ENCODE measurements at regions not wholly inside any gene's neighbourhood (a gene's known extent, or its start where the extent isn't known, plus 50 kb on each side); places are given as distances from the start of the nearest gene placed in this dataset.

DNA sequence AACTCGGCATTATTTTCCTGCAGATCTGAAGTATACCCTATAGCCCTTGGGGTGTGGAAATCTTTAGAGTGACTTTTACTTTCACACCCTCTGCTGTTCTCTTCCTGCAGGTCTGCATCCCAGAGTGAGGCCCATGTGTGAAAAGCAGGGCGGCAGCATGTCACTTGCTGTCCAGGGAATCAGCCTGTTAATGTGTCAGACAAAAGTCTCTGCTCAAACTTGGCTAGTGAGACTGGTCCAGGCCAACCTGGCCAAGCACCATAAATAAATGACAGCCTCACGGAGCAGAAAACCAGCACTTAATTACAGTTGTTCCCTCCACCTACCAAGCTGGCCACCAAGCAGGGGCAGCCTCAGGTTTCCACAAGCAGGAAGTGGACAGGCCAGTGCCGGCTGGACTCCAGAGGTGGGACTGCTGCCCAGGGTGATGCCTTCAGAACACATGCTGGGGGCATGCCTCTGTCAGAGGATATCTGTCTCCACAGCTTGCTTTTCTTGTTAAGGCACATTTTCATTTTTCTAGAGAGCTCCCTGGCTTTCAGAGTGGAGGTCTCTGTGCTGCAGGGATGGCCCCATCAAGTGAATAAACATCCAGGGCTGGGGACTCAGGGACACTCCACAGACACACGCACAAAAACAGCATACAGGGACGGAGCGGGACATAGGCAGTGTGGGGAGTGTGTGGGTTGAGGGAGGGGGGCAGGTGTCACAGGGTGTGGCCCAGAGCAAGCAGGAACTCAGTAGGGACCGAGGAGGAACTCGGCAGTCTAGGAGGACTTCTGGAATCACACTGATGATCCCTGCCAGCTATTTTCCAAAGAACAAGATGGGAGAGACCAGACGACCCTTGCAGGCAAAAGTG, 243.8 kb upstream of the IRX1 start:
- TF ChIP-seq, protein P1, sequence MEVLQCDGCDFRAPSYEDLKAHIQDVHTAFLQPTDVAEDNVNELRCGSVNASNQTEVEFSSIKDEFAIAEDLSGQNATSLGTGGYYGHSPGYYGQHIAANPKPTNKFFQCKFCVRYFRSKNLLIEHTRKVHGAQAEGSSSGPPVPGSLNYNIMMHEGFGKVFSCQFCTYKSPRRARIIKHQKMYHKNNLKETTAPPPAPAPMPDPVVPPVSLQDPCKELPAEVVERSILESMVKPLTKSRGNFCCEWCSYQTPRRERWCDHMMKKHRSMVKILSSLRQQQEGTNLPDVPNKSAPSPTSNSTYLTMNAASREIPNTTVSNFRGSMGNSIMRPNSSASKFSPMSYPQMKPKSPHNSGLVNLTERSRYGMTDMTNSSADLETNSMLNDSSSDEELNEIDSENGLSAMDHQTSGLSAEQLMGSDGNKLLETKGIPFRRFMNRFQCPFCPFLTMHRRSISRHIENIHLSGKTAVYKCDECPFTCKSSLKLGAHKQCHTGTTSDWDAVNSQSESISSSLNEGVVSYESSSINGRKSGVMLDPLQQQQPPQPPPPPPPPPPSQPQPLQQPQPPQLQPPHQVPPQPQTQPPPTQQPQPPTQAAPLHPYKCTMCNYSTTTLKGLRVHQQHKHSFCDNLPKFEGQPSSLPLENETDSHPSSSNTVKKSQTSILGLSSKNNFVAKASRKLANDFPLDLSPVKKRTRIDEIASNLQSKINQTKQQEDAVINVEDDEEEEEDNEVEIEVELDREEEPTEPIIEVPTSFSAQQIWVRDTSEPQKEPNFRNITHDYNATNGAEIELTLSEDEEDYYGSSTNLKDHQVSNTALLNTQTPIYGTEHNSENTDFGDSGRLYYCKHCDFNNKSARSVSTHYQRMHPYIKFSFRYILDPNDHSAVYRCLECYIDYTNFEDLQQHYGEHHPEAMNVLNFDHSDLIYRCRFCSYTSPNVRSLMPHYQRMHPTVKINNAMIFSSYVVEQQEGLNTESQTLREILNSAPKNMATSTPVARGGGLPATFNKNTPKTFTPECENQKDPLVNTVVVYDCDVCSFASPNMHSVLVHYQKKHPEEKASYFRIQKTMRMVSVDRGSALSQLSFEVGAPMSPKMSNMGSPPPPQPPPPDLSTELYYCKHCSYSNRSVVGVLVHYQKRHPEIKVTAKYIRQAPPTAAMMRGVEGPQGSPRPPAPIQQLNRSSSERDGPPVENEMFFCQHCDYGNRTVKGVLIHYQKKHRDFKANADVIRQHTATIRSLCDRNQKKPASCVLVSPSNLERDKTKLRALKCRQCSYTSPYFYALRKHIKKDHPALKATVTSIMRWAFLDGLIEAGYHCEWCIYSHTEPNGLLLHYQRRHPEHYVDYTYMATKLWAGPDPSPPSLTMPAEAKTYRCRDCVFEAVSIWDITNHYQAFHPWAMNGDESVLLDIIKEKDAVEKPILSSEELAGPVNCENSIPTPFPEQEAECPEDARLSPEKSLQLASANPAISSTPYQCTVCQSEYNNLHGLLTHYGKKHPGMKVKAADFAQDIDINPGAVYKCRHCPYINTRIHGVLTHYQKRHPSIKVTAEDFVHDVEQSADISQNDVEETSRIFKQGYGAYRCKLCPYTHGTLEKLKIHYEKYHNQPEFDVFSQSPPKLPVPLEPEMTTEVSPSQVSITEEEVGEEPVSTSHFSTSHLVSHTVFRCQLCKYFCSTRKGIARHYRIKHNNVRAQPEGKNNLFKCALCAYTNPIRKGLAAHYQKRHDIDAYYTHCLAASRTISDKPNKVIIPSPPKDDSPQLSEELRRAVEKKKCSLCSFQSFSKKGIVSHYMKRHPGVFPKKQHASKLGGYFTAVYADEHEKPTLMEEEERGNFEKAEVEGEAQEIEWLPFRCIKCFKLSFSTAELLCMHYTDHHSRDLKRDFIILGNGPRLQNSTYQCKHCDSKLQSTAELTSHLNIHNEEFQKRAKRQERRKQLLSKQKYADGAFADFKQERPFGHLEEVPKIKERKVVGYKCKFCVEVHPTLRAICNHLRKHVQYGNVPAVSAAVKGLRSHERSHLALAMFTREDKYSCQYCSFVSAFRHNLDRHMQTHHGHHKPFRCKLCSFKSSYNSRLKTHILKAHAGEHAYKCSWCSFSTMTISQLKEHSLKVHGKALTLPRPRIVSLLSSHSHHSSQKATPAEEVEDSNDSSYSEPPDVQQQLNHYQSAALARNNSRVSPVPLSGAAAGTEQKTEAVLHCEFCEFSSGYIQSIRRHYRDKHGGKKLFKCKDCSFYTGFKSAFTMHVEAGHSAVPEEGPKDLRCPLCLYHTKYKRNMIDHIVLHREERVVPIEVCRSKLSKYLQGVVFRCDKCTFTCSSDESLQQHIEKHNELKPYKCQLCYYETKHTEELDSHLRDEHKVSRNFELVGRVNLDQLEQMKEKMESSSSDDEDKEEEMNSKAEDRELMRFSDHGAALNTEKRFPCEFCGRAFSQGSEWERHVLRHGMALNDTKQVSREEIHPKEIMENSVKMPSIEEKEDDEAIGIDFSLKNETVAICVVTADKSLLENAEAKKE (CRISPR knock-in tag; IDR thresholded peaks at IDR 0.05): no peak
- TF ChIP-seq CREB1 (CRISPR knock-in tag; IDR thresholded peaks at IDR 0.05; ENCODE audit: low read depth): no peak
- no peak for TF ChIP-seq ZNF331 (CRISPR knock-in tag; IDR thresholded peaks at IDR 0.05; ENCODE audit: low read depth)
- TF ChIP-seq ZNF114 (CRISPR knock-in tag; IDR thresholded peaks at IDR 0.05): no peak
- TF ChIP-seq NANOG (IDR thresholded peaks at IDR 0.05; ENCODE audit: borderline replicate concordance): no peak
- TF ChIP-seq JUNB (IDR thresholded peaks at IDR 0.05; ENCODE audit: unreplicated experiment): no peak
- Histone ChIP-seq H4K20me1 (replicated peaks; ENCODE audit: insufficient read depth) (no peaks in the 10 kb centered on the region), H3K27me3 (ENCODE audit: insufficient read depth) (no peaks in the 10 kb centered on the region), H3K36me3 (ENCODE audit: insufficient read depth) (no peaks in the 10 kb centered on the region), H3K4me2 (no peak overlapping the region), H3K4me3 (no peak overlapping the region), H3K27ac (ENCODE audit: low read depth) (no peak overlapping the region), H3K4me1 (ENCODE audit: insufficient read depth) (no peaks in the 10 kb centered on the region), H3K79me2 (replicated peaks; ENCODE audit: insufficient read depth) (no peaks in the 10 kb centered on the region), H3K9me2 (ENCODE audit: insufficient read depth) (no peaks in the 10 kb centered on the region), H2AFZ (no peak overlapping the region), H3F3A (replicated peaks; ENCODE audit: low read depth) (no peaks in the 10 kb centered on the region)
- Mint-ChIP-seq H3K9me3 (peaks cover 9% of the 10 kb centered on the region; the same call in 2 of the 3 replicates), H3K27me3 (ENCODE audit: insufficient read depth, low read depth, poor library complexity) (peaks cover 2% of the 10 kb centered on the region), H3K36me3 (ENCODE audit: low read depth) (no peaks in the 10 kb centered on the region), H3K27ac (no peak overlapping the region), H3K4me3 (no peak overlapping the region), H3K4me1 (no peaks in the 10 kb centered on the region)
- ATAC-seq (no peak), DNase-seq (ENCODE audit: low spot score) (no peak)
